ENCODE measurements at regions not wholly inside any gene's neighbourhood (a gene's known extent, or its start where the extent isn't known, plus 50 kb on each side); places are given as distances from the start of the nearest gene placed in this dataset.

GRCh38 chr4:181504924-181505323 lies 738.3 kb upstream of the TENM3 start:
- ATAC-seq (no peak), DNase-seq (ENCODE audit: low read depth, low spot score) (no peak)
- BruUV-seq (replicated peaks), result no TSS peak
- intact Hi-C loops (cut with micrococcal nuclease), result no loop called here
- ChIA-PET RAD21 (ENCODE audit: low non-redundant PET in 1 of 2, low total read pairs in 2 of 2, uncharacterized antibody in 2 of 2, unreplicated experiment in 2 of 2) (no interaction called here), CTCF (no interaction called here), POLR2A (no interaction called here)
- H3K9ac ChIP-seq (ENCODE audit: low read length), result no peak overlapping the region
- H4K20me1 ChIP-seq (ENCODE audit: insufficient read depth), result no peaks in the 10 kb centered on the region
- H3K27me3 ChIP-seq (ENCODE audit: insufficient read depth, low read length), result peaks cover 26% of the 10 kb centered on the region
- H3K4me2 ChIP-seq (ENCODE audit: low read length), result no peak overlapping the region
- H3K9me3 ChIP-seq (ENCODE audit: control insufficient read depth in 1 of 2, insufficient read depth in 1 of 2, low read depth in 1 of 2, low read length in 2 of 2), result no peaks in the 10 kb centered on the region
- H3K9me2 ChIP-seq (ENCODE audit: insufficient read depth), result no peaks in the 10 kb centered on the region
- no peaks in the 10 kb centered on the region for H3K36me3 ChIP-seq (ENCODE audit: control insufficient read depth in 1 of 2, insufficient read depth in 2 of 2, low read length in 2 of 2)
- TF ChIP-seq ZNF274 (IDR thresholded peaks at IDR 0.05; ENCODE audit: low read depth, low read length) (no peak), ELF1 (IDR thresholded peaks at IDR 0.05; ENCODE audit: borderline replicate concordance, low read depth) (no peak), POLR2A (IDR thresholded peaks at IDR 0.05; ENCODE audit: borderline replicate concordance, extremely low read depth, insufficient read depth, insufficient read length) (no peak), RAD21 (IDR thresholded peaks at IDR 0.05; ENCODE audit: low read depth) (no peak), SRF (IDR thresholded peaks at IDR 0.05; ENCODE audit: low read depth) (no peak), ATF3 (IDR thresholded peaks at IDR 0.05) (no peak), EZH2phosphoT487 (IDR thresholded peaks at IDR 0.05; ENCODE audit: borderline replicate concordance) (no peak)
- H3K4me1 ChIP-seq (ENCODE audit: control insufficient read depth in 1 of 2, insufficient read depth in 2 of 2, low read length in 2 of 2), result no peaks in the 10 kb centered on the region
- no peak overlapping the region for H3K27ac ChIP-seq (ENCODE audit: low read depth, low read length)
- H2AFZ ChIP-seq (ENCODE audit: low read depth, low read length, poor library complexity, severe bottlenecking), result no peak overlapping the region
- H3K4me3 ChIP-seq (replicated peaks in 1 of 2; ENCODE audit: low read depth in 1 of 2, low read length in 2 of 2), result no peak overlapping the region
- H3K79me2 ChIP-seq (ENCODE audit: insufficient read depth, low read length), result no peaks in the 10 kb centered on the region

GRCh38 chr4:181507180-181507835 lies 735.9 kb upstream of the TENM3 start:
- no TSS peak for BruUV-seq (replicated peaks)
- H3K27me3 ChIP-seq (ENCODE audit: insufficient read depth, low read length), result peaks cover 24% of the 10 kb centered on the region
- no peak overlapping the region for H3K27ac ChIP-seq (ENCODE audit: low read depth, low read length)
- TF ChIP-seq SIN3A (IDR thresholded peaks at IDR 0.05; ENCODE audit: low read depth), result no peak
- no peak for TF ChIP-seq REST (IDR thresholded peaks at IDR 0.05; ENCODE audit: low read depth)
- no peak for TF ChIP-seq TCF7L2 (IDR thresholded peaks at IDR 0.05; ENCODE audit: borderline replicate concordance, extremely low read depth, insufficient read depth, insufficient read length)
- TF ChIP-seq EZH2phosphoT487 (IDR thresholded peaks at IDR 0.05; ENCODE audit: borderline replicate concordance), result no peak
- TF ChIP-seq POLR2AphosphoS5 (IDR thresholded peaks at IDR 0.05; ENCODE audit: low read depth, low read length), result no peak
- TF ChIP-seq ATF3 (IDR thresholded peaks at IDR 0.05), result no peak
- TF ChIP-seq EZH2 (IDR thresholded peaks at IDR 0.05), result no peak
- TF ChIP-seq CEBPB (IDR thresholded peaks at IDR 0.05; ENCODE audit: low read depth), result no peak
- TF ChIP-seq ZBTB33 (IDR thresholded peaks at IDR 0.05; ENCODE audit: extremely low read depth, insufficient replicate concordance, low read length), result no peak
- no peak overlapping the region for H3K4me2 ChIP-seq (ENCODE audit: low read length)
- no peak overlapping the region for H3K4me3 ChIP-seq (replicated peaks in 1 of 2; ENCODE audit: low read depth in 1 of 2, low read length in 2 of 2)
- ChIA-PET CTCF (no interaction called here), RAD21 (ENCODE audit: low non-redundant PET in 1 of 2, low total read pairs in 2 of 2, uncharacterized antibody in 2 of 2, unreplicated experiment in 2 of 2) (no interaction called here), POLR2A (no interaction called here)
- DNase-seq (ENCODE audit: low read depth, low spot score) (no peak), ATAC-seq (no peak)
- no peak overlapping the region for H2AFZ ChIP-seq (ENCODE audit: low read depth, low read length, poor library complexity, severe bottlenecking)
- no peaks in the 10 kb centered on the region for H3K9me2 ChIP-seq (ENCODE audit: insufficient read depth)
- no peaks in the 10 kb centered on the region for H3K4me1 ChIP-seq (ENCODE audit: control insufficient read depth in 1 of 2, insufficient read depth in 2 of 2, low read length in 2 of 2)
- H3K9ac ChIP-seq (ENCODE audit: low read length), result no peak overlapping the region
- no peaks in the 10 kb centered on the region for H4K20me1 ChIP-seq (ENCODE audit: insufficient read depth)
- no peaks in the 10 kb centered on the region for H3K9me3 ChIP-seq (ENCODE audit: control insufficient read depth in 1 of 2, insufficient read depth in 1 of 2, low read depth in 1 of 2, low read length in 2 of 2)
- intact Hi-C loops (cut with micrococcal nuclease), result no loop called here
- no peaks in the 10 kb centered on the region for H3K36me3 ChIP-seq (ENCODE audit: control insufficient read depth in 1 of 2, insufficient read depth in 2 of 2, low read length in 2 of 2)
- H3K79me2 ChIP-seq (ENCODE audit: insufficient read depth, low read length), result no peaks in the 10 kb centered on the region

Data from HCT116 (cell line).